GM12891 (cell line): ENCODE measurements at regions not wholly inside any gene's neighbourhood (a gene's known extent, or its start where the extent isn't known, plus 50 kb on each side); places are given as distances from the start of the nearest gene placed in this dataset.

ENCODE experiments used
- PAX5 ChIP-seq: IDR thresholded peaks from 2 replicates; pipeline ENCODE4 v1.6.1; 2011; ENCODE audit warnings: low read length, moderate library complexity, mild to moderate bottlenecking; ENCODE audit not compliant: insufficient read depth, severe bottlenecking
- POLR2A ChIP-seq: IDR thresholded peaks from 2 replicates; pipeline ENCODE4 v1.6.1; 2011; ENCODE audit warnings: low read depth, low read length, control low read depth
- POLR2AphosphoS5 ChIP-seq: IDR thresholded peaks from 2 replicates; pipeline ENCODE4 v1.6.1; 2011; ENCODE audit warnings: low read depth, low read length, control low read depth
- POU2F2 ChIP-seq: IDR thresholded peaks from 2 replicates; pipeline ENCODE4 v1.6.1; 2011; ENCODE audit warnings: low read depth, mild to moderate bottlenecking, control low read depth, low read length, moderate library complexity
- SPI1 ChIP-seq: IDR thresholded peaks from 2 replicates; pipeline ENCODE4 v1.6.1; 2011; ENCODE audit warnings: low read depth, low read length, control low read depth
- TAF1 ChIP-seq: IDR thresholded peaks from 2 replicates; pipeline ENCODE4 v1.6.1; 2011; ENCODE audit warnings: low read depth, low read length, control low read depth

- TF ChIP-seq SPI1 (no peak), POLR2AphosphoS5 (no peak), POLR2A (no peak), TAF1 (no peak), PAX5 (no peak), POU2F2 (no peak)
These were observed 164.7 kb downstream of the YTHDC2 start for GRCh38 chr5:113678202-113678601.
